GM12872 (cell line): ENCODE measurements at regions not wholly inside any gene's neighbourhood (a gene's known extent, or its start where the extent isn't known, plus 50 kb on each side); places are given as distances from the start of the nearest gene placed in this dataset.

Experiments used
- TF ChIP-seq, protein P1 (sequence below): IDR thresholded peaks from 3 replicates; pipeline ENCODE4 v1.5.1; 2011; ENCODE audit warnings: low read depth, mild to moderate bottlenecking, low read length, moderate library complexity; ENCODE audit not compliant: insufficient read depth

DNA sequence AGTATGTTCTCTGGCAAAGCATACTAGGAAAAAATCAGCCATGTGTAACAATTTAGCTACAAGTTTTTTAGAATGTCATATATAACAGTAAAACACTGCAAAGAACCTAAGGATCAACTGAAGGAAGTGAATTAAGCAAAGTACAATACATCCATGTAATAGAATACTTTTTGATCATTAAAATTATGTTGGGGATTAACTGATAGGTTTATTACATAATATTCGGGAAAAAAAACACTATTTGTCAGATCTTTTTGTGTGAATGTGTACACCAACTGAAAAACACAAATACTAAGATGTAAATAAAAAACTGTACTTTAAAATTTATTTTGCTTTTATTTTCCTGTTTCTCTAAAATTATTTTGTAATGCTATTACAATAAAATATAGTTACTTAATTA, 185.5 kb upstream of the DYNLRB2 start:
- TF ChIP-seq, protein P1, sequence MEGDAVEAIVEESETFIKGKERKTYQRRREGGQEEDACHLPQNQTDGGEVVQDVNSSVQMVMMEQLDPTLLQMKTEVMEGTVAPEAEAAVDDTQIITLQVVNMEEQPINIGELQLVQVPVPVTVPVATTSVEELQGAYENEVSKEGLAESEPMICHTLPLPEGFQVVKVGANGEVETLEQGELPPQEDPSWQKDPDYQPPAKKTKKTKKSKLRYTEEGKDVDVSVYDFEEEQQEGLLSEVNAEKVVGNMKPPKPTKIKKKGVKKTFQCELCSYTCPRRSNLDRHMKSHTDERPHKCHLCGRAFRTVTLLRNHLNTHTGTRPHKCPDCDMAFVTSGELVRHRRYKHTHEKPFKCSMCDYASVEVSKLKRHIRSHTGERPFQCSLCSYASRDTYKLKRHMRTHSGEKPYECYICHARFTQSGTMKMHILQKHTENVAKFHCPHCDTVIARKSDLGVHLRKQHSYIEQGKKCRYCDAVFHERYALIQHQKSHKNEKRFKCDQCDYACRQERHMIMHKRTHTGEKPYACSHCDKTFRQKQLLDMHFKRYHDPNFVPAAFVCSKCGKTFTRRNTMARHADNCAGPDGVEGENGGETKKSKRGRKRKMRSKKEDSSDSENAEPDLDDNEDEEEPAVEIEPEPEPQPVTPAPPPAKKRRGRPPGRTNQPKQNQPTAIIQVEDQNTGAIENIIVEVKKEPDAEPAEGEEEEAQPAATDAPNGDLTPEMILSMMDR, result no peak

DNA sequence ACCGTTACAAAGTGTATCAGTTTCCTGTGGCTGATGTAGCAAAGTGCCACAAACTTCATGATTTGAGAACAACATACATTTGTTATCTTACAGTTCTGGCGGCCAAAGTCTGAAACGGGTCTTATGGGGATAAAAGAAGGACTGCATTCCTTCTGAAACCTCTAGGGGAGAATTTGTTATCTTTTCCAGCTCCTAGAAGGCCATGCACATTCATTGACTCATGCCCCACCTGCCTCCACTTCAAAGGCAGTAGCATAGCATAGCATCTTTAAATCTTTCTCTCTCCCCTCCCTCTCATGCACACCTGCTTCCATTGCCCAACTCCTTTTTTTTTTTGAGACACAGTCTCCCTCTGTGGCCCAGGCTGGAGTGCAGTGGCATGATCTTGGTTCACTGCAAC, 190.7 kb upstream of the DYNLRB2 start:
- TF ChIP-seq, protein P1, result no peak

DNA sequence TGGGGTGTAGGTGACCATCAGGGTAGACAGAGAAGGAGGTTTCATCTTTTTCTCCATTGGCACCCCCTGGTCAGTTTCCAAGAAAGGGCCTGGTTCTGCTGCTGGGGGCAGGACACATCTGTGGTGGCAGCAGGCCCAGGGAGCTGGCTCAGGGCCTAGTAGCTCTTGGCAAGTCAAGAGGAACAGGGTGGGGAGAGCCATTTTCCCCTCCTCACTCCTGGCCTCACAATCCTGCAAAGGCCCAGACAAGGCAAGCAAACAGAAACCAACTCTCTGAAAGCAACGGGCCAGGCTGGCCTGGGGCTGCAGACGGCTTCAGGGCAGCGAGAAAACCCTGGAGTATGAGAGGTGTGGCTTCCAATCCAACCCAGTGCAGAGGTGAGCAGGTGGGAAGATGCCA, 192.9 kb upstream of the DYNLRB2 start:
- TF ChIP-seq, protein P1, result no peak

DNA sequence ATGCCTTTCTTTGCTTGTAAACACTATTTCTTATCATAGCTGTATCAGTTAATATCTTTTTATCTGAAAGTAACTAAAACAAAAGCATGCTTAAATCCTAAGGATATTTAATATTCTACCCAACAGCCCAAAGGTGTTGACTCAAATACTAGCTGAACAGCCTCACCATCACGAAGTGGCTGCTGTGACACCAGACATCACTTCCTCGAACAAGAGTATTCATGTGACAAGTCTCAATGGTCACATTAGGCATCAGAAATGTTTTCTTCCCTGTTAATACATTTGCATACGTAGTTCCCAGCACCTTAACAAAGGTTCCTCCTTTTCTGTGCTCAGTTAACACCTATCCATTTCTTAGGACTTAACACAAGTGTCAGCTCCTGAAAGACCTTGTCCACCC, 193.8 kb upstream of the DYNLRB2 start:
- TF ChIP-seq, protein P1, result no peak

DNA sequence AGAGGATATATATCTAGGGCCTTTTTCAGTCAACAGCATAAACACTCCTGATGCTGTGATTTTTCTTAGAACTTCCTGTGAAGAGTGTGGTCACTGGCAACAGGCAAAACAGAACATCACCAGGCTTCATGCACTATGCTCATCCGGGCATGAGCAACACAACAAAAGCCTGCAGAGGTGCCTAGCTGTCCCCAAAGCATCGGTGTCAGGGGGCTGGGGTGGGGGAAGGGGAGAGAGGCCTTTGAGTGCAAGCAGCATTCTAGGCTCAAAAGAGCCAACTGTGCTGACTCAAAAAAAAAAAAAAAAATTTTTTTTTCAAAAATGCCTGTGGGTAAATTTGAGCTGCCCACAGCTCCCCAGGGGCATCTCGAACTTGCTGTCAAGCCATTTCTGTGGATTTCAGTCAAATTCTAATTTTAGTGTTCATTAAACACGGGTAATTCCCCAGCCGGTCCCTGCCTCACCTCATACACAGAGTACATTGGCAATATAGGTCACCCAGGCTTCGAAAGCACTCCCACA, 194.6 kb upstream of the DYNLRB2 start:
- TF ChIP-seq, protein P1, result no peak

DNA sequence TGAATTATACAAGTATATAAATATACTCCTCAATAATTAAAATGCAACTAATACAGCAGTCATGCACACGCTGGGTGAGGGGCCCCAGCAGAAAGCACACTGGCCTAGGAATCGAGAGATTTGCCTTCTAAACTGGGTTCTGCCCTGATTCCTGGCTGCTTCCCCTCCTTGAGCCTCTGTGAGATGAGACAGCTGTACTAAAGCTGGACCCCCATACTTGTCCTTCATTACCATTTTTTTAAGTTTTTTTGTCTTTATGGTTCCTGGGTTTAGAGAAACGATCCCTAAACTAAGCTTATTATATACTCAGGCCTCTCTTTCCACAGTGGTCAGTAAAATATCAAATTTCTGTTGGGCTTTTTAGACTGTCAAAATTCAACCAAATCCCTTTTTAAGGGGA, 195.1 kb upstream of the DYNLRB2 start:
- TF ChIP-seq, protein P1, result no peak

DNA sequence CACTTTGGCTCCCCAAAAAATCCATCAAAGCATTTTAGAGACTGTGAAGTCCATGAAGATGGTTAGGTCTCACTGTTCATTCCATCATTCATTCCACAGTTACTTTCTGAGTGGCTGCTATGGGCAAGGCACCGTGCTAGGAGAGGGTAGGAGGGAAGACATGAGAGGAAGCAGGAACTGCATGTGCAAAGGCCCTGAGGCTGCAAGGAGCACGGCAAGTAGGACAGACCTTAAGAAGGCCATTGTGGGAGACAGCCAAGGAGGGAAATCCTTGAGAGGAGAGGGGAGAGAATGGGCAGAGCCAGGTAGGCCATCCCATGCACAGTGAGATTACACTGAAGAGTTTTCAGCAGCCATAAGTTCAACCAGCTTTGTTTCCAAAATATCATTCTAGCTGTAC, 196.2 kb upstream of the DYNLRB2 start:
- TF ChIP-seq, protein P1, result no peak
